HepG2 (cell line): ENCODE measurements at regions not wholly inside any gene's neighbourhood (a gene's known extent, or its start where the extent isn't known, plus 50 kb on each side); places are given as distances from the start of the nearest gene placed in this dataset.

Experiments used
- ATAC-seq: fragments of 200-7000 bp; cut with Tn5 transposase; 3 replicates; pipeline ENCODE4 v1.9.1; 2020; ENCODE audit warnings: mild to moderate bottlenecking, moderate library complexity
- BruUV-seq: library from RNA; stranded (reverse); fragments of 400-500 nt; replicated peaks from 2 replicates; lab custom pipeline; 2021; lab: Mats Ljungman, UMichigan
- CTCF ChIA-PET: fragments of 300-600 bp; formaldehyde crosslinking; extraction: SDS; loops from one replicate; lab custom pipeline; 2021; ENCODE audit warnings: low total read pairs, inconsistent platforms, low intra/inter-chr PET ratio; lab: Yijun Ruan, JAX
- POLR2A ChIA-PET: fragments of 350-600 bp; sonication (Branson Sonifier 250); formaldehyde crosslinking; loops from one replicate; lab custom pipeline; 2020; ENCODE audit warnings: antibody characterized with exemption, inconsistent platforms; lab: Yijun Ruan, JAX
- DNase-seq: peaks from one replicate; pipeline ENCODE4 v3.0.0-alpha.2; 2015; ENCODE audit warnings: low spot score
- FAIRE-seq: peaks from 3 replicates; lab custom pipeline; 2011; peaks lifted over from hg19 to GRCh38; lab: Jason Lieb, UNC
- H2AFZ ChIP-seq: one replicate; pipeline ENCODE4 v1.6.1; 2011; ENCODE audit warnings: low read length, inconsistent platforms
- H3K27ac ChIP-seq: fragments of 300-600 bp; 3 replicates; pipeline ENCODE4 v1.8.0; 2011; ENCODE audit warnings: mixed run types, mild to moderate bottlenecking, mixed read lengths, low read length, inconsistent platforms; ENCODE audit not compliant: insufficient read depth; ENCODE audit errors: extremely low read length
- H3K27me3 ChIP-seq, 2 experiments: fragments of 200-600 bp in 1 of 2; 2 replicates in 1 of 2; 3 replicates in 1 of 2; pipeline versions ENCODE4 v1.6.0 to v1.8.0; 2011; ENCODE audit warnings: low read length in 2 of 2, mild to moderate bottlenecking in 2 of 2, moderate library complexity in 2 of 2, inconsistent platforms in 1 of 2; ENCODE audit not compliant: insufficient read depth in 2 of 2, control insufficient read depth in 1 of 2
- H3K36me3 ChIP-seq, 2 experiments: fragments of 200-600 bp in 1 of 2; replicated peaks in 1 of 2; 2 replicates in 1 of 2; 3 replicates in 1 of 2; pipeline versions ENCODE4 v1.5.1 to v1.8.0; 2011; ENCODE audit warnings: low read length in 2 of 2, inconsistent platforms in 1 of 2; ENCODE audit not compliant: insufficient read depth in 2 of 2, control insufficient read depth in 1 of 2
- H3K4me1 ChIP-seq: 2 replicates; pipeline ENCODE4 v1.5.1; 2012; ENCODE audit warnings: low read length, inconsistent platforms; ENCODE audit not compliant: insufficient read depth
- H3K4me2 ChIP-seq: 2 replicates; pipeline ENCODE4 v1.6.0; 2011; ENCODE audit warnings: low read depth, low read length, inconsistent platforms
- H3K4me3 ChIP-seq, 3 experiments: fragments of 200-600 bp in 1 of 3; sonication (generic), shearing (Covaris generic) in 1 of 3; replicated peaks in 1 of 3; 2 replicates each; pipeline ENCODE4 v1.5.1; 2011 to 2016; ENCODE audit warnings: low read length in 3 of 3, inconsistent platforms in 2 of 3, low read depth in 2 of 3, mild to moderate bottlenecking in 2 of 3, control low read depth in 1 of 3, mixed read lengths in 1 of 3; ENCODE audit not compliant: insufficient read depth in 1 of 3
- H3K79me2 ChIP-seq: one replicate; pipeline ENCODE4 v1.6.1; 2011; ENCODE audit warnings: low read length, inconsistent platforms; ENCODE audit not compliant: insufficient read depth
- H3K9ac ChIP-seq: 2 replicates; pipeline ENCODE4 v1.6.0; 2011; ENCODE audit warnings: mild to moderate bottlenecking, low read depth, low read length, inconsistent platforms; ENCODE audit not compliant: insufficient read depth
- H3K9me3 ChIP-seq: 2 replicates; pipeline ENCODE4 v1.5.1; 2012; ENCODE audit warnings: mild to moderate bottlenecking, low read length
- H4K20me1 ChIP-seq: 2 replicates; pipeline ENCODE4 v1.6.0; 2011; ENCODE audit warnings: inconsistent platforms, mild to moderate bottlenecking, low read length, moderate library complexity; ENCODE audit not compliant: insufficient read depth
- ARNTL ChIP-seq: sonication (generic); formaldehyde crosslinking; IDR thresholded peaks from 2 replicates; pipeline ENCODE4 v1.4.0; 2020; ENCODE audit warnings: mild to moderate bottlenecking, missing genetic modification reagents
- MTA3 ChIP-seq: sonication (generic); formaldehyde crosslinking; IDR thresholded peaks from 2 replicates; pipeline ENCODE4 v1.4.0; 2020; ENCODE audit warnings: missing genetic modification reagents
- SATB2 ChIP-seq: sonication (generic); formaldehyde crosslinking; IDR thresholded peaks from 2 replicates; pipeline ENCODE4 v1.5.0; 2020; ENCODE audit warnings: missing genetic modification reagents
- SMARCE1 ChIP-seq: fragments of 450-650 bp; IDR thresholded peaks from 2 replicates; pipeline ENCODE4 v1.6.1; 2017; ENCODE audit warnings: borderline replicate concordance
- SOX5 ChIP-seq: IDR thresholded peaks from 2 replicates; pipeline ENCODE4 v1.6.1; 2016; ENCODE audit warnings: borderline replicate concordance
- ZNF451 ChIP-seq: sonication (generic); formaldehyde crosslinking; IDR thresholded peaks from 2 replicates; pipeline ENCODE4 v1.5.0; 2020; ENCODE audit warnings: mild to moderate bottlenecking, missing genetic modification reagents
- ZNF646 ChIP-seq: sonication (generic); formaldehyde crosslinking; IDR thresholded peaks from 2 replicates; pipeline ENCODE4 v1.9.0; 2021; ENCODE audit warnings: mild to moderate bottlenecking, missing genetic modification reagents
- ZNF709 ChIP-seq: sonication (generic); formaldehyde crosslinking; IDR thresholded peaks from 2 replicates; pipeline ENCODE4 v1.5.0; 2020; ENCODE audit warnings: mild to moderate bottlenecking, missing genetic modification reagents
- ZNF773 ChIP-seq: sonication (generic); formaldehyde crosslinking; IDR thresholded peaks from 2 replicates; pipeline ENCODE4 v1.4.0; 2020; ENCODE audit warnings: missing genetic modification reagents, borderline replicate concordance
- WGBS: methylation state at CpG from one replicate; pipeline ENCODE4 v1.1.6; 2017; ENCODE audit warnings: low lambda C conversion rate; 5-methylcytosine and 5-hydroxymethylcytosine counted together
- in situ Hi-C: cut with HindIII; loops from 2 replicates; pipeline ENCODE4 v1.10.0; 2017; ENCODE audit warnings: low pct_unique_long_range_greater_than_20kb; ENCODE audit not compliant: extremely low pct_ligation_motif_present
- intact Hi-C: fragments of 100-400 bp; cut with micrococcal nuclease; formaldehyde crosslinking; loops from one replicate; pipeline ENCODE4 v1.10.0; 2022; ENCODE audit not compliant: unreplicated experiment

DNA sequence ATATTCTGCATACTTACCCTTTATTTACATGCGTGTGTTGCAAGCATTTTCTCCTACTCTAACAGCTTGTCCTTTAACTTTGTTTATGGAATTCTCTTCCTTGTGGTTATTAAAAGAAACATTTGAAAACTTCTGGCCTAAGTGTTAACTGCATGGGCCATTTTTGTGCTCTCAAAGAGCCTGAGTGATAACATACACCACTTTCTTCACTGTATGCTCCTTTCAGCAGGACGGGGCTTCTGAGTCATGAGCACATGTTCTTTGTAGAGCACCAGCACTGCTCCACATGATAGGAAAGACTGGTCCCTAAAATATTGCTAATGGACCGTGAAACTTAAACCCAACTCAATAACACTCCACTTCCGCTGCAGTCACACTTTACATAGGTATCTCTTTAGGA, 1093.6 kb upstream of the GHITM start:
- intact Hi-C loops: no loop called here
- TF ChIP-seq SMARCE1 (no peak), MTA3 (CRISPR knock-in tag) (no peak), ZNF646 (CRISPR knock-in tag) (no peak), SOX5 (no peak), SATB2 (CRISPR knock-in tag) (no peak), ARNTL (CRISPR knock-in tag) (no peak), ZNF451 (CRISPR knock-in tag) (no peak), ZNF709 (no peak), ZNF773 (CRISPR knock-in tag) (no peak)
- TF ChIP-seq, all 625 proteins: peak for 0
- FAIRE-seq: no peak
- H2AFZ ChIP-seq: no peak overlapping the region
- H3K9ac ChIP-seq: no peak overlapping the region
- no peaks in the 10 kb centered on the region for H3K27me3 ChIP-seq
- H3K9me3 ChIP-seq: peaks cover 54% of the 10 kb centered on the region
- DNase-seq: no peak
- H3K4me2 ChIP-seq: no peak overlapping the region
- ATAC-seq: no peak
- ChIA-PET CTCF (no interaction called here), POLR2A (no interaction called here)
- BruUV-seq: no TSS peak
- no peaks in the 10 kb centered on the region for H3K36me3 ChIP-seq
- WGBS: 44% methylated on average over 4 of the region's 4 CpGs
- no peaks in the 10 kb centered on the region for H4K20me1 ChIP-seq
- no peaks in the 10 kb centered on the region for H3K79me2 ChIP-seq
- no peaks in the 10 kb centered on the region for H3K4me1 ChIP-seq
- no peak overlapping the region for H3K27ac ChIP-seq
- no peak overlapping the region for H3K4me3 ChIP-seq
- in situ Hi-C loops: no loop called here
